HG03457 (cell line): ENCODE measurements at regions not wholly inside any gene's neighbourhood (a gene's known extent, or its start where the extent isn't known, plus 50 kb on each side); places are given as distances from the start of the nearest gene placed in this dataset.

ENCODE experiments used
- ATAC-seq: cut with Tn5 transposase; IDR thresholded peaks from one replicate; pipeline ENCODE4 v1.9.1; 2021; ENCODE audit warnings: moderate number of reproducible peaks; ENCODE audit not compliant: unreplicated experiment

GRCh38 chr10:128723631-128724205 lies 597.5 kb upstream of the MKI67 start:
- no peak for ATAC-seq

GRCh38 chr10:128725531-128725930 lies 599.3 kb upstream of the MKI67 start:
- no peak for ATAC-seq

DNA sequence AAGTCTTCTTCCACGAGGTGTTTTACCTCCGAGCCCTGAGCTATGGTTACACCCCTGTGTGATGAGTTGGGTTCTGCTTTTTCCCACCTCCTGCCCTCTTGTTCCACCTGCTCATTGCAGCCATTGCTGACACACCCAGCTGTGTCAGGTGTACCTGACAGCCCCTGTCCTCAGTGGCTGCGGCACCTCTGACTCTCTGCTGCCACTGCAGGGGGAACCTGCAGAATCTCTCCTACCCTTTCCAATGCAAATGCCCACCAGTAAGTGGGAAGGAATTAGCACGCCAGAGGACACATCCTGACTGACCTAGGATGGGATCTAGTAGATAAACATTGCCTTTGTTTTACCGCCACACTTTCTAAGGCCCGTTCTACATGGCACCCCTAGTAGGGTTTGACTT lies 600.9 kb upstream of the MKI67 start:
- ATAC-seq = no peak

DNA sequence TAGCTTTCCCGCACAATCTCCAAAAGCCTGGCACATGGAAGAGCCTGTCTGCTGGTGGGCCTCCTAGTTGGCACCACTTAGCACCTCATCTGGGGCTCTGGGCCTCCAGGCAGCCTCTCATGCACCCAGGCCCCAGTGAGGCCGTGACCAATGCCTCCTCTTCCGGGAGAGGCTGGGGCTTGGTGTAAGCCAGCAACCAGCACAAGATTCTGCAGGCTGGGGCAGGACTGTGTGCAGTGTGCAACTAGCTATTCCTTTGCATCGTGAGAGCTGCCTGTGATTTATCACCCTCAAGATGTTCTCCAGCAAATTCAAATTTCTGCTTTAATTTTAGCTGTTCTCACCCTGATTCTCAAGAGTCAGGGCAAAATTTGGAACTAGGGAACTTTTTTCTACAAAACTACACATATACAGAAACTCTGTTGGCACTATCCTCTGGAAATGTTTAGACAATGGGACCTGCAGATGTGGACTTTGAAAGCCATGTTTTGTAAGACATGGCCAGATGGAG lies 603.7 kb upstream of the MKI67 start:
- no peak for ATAC-seq

GRCh38 chr10:128730922-128731321 lies 604.7 kb upstream of the MKI67 start:
- no peak for ATAC-seq

DNA sequence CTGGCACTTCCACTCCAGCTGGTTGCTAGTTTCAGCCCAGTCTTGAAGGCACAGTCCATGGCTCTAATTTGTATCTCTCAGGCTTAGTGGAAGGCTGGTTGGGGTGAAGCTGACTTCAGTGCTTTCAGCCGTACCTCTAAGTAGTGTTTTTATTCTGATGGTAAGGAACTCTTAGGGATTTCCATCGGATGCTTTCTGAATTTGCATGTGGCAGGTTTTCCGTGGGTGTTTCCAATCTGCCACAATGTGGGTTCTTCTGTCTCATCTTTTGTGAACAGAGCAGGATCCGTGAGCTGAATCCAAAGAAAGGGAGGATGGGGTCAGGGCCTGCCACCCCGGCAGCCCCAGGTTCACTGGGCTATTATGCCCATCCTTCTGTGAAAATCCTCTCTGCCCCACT lies 607.9 kb upstream of the MKI67 start:
- ATAC-seq = no peak

DNA sequence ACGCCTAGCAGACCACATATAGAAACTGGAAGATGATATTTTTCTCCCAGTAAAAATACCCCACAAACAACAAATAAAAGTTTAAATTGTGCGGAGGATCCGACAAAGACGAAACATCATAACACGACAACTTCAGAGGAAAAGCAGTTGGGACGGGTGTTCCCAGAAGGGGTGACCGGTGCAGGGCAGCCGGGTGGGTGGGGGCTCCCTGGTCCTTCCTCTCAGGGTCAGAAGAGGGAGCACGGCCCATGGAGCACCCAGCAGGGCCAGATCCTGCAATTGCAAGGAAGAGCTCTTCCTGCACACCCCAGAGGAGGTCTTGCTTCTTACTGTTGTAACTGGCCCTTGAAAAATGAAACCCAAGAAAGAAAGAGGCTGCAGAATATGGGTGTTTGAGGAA lies 608.5 kb upstream of the MKI67 start:
- ATAC-seq = no peak

DNA sequence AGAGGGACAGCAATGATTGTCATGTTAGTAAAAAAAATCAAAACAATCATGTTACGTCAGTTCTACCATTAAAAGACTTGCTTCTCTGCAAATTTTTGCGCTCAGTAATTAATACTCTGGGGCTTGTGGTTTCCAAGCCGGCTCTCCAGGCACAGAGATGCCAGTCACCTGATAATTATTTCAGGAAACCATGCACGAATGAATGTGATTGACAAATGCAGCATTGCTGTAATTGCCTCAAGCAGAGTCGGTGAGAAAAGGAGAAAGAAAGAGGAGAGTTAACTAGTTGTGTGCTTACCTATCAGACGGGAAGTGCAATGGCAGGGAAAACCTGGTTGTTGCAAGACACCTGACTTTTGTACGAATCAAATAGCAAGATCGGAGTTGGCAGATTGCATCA lies 609.8 kb upstream of the MKI67 start:
- no peak for ATAC-seq

DNA sequence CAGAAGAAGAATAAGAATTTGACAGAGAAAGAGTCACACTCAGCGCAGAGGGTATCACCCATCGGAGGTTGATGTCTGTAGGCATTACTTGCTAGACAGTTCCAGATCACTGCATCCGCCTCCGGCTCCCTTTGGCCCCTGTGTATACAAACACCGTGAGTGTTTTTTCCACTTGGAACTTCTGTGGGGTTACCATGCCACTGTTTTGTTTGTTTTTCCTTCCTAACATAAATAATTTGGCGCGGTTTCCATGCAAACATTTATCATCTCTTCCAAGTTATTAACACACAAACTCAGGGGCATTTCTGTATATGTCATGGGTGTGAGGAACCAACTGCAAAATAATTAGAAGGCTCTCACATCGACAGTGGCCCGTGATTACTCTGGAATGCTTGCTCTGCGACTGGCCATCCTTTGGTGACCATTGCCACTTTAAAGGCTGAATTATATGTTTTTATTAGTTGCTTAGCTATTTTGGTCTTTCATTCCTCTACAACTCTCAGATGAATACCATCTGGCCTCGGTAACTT lies 612.2 kb upstream of the MKI67 start:
- ATAC-seq = no peak

- ATAC-seq = no peak
These were observed 613.7 kb upstream of the MKI67 start for GRCh38 chr10:128739930-128740329.

- no peak for ATAC-seq
These were observed 615.0 kb upstream of the MKI67 start for GRCh38 chr10:128741180-128741579.

DNA sequence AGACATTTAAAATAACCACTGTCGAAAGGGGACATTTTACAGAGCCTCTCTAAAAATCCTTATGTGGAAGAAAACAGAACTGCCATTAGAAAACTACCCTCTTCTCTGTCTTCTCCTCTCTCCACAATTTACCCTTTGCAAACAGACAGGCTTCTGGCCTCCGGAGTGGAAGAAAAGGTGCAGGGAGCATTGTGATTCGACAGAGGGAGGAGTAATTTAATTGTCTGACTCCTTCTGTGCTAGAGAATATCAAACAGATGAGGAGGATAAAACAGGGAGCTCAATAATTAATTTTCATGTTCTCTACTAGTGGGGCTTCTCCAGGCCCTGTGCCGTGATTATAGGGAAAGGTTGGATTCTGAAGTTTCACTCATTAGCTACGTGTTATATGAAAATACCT lies 615.5 kb upstream of the MKI67 start:
- no peak for ATAC-seq

- ATAC-seq = no peak
These were observed 617.9 kb upstream of the MKI67 start for GRCh38 chr10:128744092-128744491.

DNA sequence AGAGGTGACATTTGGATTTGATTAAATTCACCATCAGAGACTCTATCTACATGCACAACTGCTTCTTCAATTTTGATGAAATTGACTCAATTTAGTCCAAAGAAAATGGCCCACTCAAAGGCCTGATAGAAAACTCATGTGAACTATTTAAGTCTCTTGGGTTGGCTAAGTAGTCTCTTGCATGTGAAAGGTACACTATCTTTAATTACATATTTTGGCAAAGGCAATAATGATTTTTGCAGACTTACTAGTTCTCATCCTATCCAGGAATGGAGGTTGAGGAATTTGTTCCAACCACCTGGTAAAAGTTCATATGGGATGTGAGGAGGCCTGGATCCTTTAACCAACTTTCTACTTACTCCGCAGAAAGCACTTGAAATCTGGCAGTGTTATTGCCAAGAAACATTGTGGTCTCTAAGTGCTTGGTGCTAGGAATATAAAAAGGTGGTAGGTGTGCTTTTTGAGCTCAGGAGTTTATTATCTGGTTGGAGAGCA lies 618.6 kb upstream of the MKI67 start:
- no peak for ATAC-seq

- no peak for ATAC-seq
These were observed 621.5 kb upstream of the MKI67 start for GRCh38 chr10:128747582-128748346.

DNA sequence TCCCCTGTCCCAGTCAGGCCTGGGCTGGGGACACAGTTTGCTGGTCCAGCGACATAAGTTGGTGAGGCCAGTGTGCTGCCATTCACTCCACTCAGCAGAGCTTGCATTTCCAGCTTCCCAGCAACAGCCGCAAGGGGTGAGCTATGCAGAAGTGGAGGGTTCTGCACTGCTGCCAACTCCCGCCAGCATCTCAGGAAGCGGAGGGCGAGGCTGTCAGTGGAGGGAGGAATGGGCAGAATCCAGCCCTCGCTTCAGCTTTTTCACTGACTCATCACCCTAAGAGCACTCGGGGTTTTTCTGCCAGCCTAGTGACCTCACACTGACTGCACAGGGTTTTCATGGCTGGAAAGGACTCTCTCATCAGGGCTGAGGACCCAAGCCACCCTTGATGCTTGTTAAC lies 625.1 kb upstream of the MKI67 start:
- no peak for ATAC-seq

GRCh38 chr10:128751851-128752250 lies 625.6 kb upstream of the MKI67 start:
- no peak for ATAC-seq

DNA sequence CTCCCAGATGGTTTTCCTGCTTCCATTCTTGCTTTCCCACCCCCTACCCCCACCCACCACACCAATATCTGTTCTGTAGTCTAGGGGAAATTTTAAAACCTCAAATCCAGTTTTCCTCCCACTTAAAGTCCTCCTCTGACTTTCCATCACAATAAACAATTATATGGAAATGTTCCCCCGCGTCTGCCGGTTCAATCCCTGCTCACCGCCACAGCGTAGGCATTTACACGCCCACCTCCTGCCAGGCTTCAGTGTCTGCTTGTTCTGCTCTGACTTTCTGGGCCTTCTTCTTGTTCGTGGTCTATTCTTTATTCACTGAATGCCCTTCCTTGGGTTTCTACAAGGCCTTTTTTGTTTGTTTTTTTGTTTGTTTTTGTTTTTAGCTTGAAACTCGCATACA lies 633.0 kb upstream of the MKI67 start:
- ATAC-seq = no peak

DNA sequence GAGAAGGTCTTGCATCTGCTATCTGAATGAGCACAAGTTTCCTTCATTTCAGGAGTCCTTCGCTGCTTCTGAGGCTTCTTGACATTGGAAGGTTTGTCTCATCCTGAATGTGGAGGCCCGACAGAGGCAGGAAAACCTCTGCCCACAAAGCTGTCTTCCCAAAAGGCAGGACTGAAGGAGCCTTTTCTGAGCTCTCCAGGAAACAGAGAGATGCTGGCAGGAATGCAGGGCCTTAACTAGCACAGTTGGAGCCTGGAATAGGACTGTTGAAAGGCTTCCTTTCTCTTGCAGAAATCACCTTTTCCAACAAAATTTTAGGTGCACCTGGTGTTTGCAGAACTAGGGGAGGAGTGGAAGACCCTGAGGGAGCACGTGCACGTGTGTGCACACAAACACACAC lies 637.4 kb upstream of the MKI67 start:
- ATAC-seq = no peak

DNA sequence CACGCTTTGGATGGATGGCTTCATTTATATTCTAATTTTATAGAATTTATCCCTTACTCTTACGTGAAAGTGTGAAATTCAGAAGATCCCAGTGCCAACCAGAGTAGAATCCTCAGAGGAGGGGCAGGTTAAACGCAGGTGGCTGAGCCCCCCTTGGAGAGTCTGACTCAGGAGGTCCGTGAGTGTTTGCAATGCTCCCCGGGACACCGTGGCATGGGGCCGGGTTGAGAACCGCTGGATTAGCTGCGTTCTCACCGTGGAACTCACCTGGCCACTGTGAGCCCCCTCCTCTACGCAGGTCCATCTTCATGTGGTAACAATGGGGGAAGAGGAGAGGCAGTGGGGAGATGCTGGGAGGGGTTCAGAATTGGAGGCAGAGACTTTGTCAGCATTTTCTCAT lies 638.0 kb upstream of the MKI67 start:
- no peak for ATAC-seq

DNA sequence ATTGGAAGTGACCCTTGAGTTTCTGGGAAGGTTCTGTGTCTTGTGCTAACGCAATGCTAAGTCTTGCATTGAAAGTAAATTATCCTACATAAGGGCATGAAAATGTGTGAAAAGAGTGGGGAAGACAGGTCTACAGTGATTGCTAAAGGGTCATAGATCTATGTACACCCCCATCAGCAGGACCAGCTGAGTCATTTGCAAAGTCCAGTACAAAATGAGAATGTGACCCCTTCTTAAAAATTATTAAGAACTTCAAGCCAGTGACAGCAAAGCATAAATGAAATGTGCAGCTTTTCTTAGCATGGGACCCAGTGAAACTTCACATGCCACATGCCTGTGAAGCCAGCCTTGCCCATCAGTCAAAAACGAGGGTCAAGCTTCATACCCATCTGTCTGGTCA lies 640.7 kb upstream of the MKI67 start:
- ATAC-seq = no peak

DNA sequence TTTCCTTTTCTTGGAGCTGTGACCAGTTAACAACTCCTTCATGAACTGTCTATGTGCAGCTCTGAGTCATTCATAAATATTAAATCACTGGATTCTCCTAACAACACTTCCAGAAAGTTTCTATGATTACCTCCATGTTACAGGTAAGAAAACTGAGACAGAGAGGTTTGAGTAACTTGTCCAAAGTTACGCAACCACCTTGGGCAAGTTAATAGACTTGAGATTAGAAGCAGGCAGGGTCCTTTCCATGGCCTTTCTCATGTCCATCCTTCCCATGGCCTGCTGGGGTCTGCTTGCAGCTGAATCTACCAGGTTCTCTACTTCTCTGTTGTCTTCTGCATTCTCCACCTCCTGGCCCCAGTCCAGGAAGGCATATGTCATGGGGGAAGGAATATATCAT lies 648.8 kb upstream of the MKI67 start:
- no peak for ATAC-seq
